ENCODE measurements at regions not wholly inside any gene's neighbourhood (a gene's known extent, or its start where the extent isn't known, plus 50 kb on each side); places are given as distances from the start of the nearest gene placed in this dataset.

DNA sequence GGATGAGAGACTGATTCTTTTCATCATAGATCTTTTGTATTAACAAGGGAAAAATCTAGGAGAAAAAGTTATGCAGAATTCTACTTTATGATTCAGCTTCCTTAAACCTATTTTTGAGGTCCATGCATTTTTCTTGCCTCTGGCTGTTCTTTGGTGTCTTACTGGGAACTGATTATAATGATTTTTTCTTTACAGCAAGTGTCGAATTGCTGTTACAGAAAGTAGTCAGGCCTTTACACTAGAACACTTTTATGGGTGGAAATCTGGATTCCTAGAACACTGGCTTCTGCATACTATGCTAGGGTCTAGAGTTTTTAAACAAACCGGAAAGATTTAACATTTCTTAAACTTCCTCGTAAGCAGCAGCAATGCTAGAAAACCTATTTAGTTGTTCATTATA is 302.6 kb downstream of the NUP35 start:
- Histone ChIP-seq H3K9me3 (no peaks in the 10 kb centered on the region), H3K4me3 (no peak overlapping the region), H3K27me3 (no peaks in the 10 kb centered on the region), H3K27ac (no peak overlapping the region), H3K4me1 (no peaks in the 10 kb centered on the region), H3K36me3 (no peaks in the 10 kb centered on the region)
- intact Hi-C loops (cut with DNase I) = no loop called here
- DNase-seq (ENCODE audit: extremely low spot score in 2 of 2) = no peak
- TF ChIP-seq POLR2AphosphoS5 (IDR thresholded peaks at IDR 0.05; ENCODE audit: insufficient read depth in 1 of 2, low read depth in 1 of 2) (no peak), POLR2A (IDR thresholded peaks at IDR 0.05) (no peak)
- TF ChIP-seq, protein P1, sequence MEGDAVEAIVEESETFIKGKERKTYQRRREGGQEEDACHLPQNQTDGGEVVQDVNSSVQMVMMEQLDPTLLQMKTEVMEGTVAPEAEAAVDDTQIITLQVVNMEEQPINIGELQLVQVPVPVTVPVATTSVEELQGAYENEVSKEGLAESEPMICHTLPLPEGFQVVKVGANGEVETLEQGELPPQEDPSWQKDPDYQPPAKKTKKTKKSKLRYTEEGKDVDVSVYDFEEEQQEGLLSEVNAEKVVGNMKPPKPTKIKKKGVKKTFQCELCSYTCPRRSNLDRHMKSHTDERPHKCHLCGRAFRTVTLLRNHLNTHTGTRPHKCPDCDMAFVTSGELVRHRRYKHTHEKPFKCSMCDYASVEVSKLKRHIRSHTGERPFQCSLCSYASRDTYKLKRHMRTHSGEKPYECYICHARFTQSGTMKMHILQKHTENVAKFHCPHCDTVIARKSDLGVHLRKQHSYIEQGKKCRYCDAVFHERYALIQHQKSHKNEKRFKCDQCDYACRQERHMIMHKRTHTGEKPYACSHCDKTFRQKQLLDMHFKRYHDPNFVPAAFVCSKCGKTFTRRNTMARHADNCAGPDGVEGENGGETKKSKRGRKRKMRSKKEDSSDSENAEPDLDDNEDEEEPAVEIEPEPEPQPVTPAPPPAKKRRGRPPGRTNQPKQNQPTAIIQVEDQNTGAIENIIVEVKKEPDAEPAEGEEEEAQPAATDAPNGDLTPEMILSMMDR (IDR thresholded peaks at IDR 0.05) = no peak

DNA sequence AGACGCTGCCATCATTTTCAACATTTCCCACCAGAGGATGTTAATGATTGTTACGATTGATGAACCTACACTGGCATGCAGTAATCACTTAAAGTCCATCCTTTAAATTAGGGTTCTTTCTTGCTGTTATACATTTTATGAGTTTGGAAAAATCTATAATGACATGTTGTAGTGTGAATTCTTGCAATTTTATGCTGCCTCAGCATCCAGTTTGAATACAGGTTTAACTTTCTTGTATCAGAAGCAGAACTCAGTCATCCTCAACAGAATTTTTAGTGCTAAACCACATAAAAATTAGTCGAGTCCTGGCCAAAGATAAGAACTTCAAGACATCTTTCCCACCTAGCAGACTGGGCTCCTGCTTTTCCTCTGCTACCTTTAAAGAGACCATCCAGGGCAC is 303.3 kb downstream of the NUP35 start:
- H3K36me3 ChIP-seq = no peaks in the 10 kb centered on the region
- TF ChIP-seq POLR2A (IDR thresholded peaks at IDR 0.05) (no peak), POLR2AphosphoS5 (IDR thresholded peaks at IDR 0.05; ENCODE audit: insufficient read depth in 1 of 2, low read depth in 1 of 2) (no peak)
- TF ChIP-seq, protein P1 (IDR thresholded peaks at IDR 0.05) = no peak
- no peak for DNase-seq (ENCODE audit: extremely low spot score in 2 of 2)
- no peak overlapping the region for H3K27ac ChIP-seq
- no peak overlapping the region for H3K4me3 ChIP-seq
- intact Hi-C loops (cut with DNase I) = no loop called here
- no peaks in the 10 kb centered on the region for H3K27me3 ChIP-seq
- no peaks in the 10 kb centered on the region for H3K9me3 ChIP-seq
- no peaks in the 10 kb centered on the region for H3K4me1 ChIP-seq

DNA sequence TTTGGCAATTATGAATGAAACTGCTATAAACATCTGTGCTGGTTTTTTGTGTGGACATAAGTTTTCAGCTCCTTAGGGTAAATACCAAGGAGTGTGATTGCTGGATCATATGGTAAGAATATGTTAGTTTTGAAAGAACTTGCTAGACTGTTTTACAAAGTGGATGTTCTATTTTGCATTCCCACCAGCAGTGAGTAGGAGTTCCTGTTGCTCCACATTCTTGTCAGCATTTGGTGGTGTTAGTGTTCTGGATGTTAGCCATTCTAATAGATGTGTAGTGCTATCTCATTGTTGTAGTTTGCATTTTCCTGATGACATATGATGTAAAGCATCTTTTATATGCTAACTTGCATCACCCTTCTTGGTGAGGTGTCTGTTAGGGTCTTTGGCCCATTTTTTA is 304.6 kb downstream of the NUP35 start:
- H3K4me1 ChIP-seq = no peaks in the 10 kb centered on the region
- DNase-seq (ENCODE audit: extremely low spot score in 2 of 2) = no peak
- TF ChIP-seq POLR2AphosphoS5 (IDR thresholded peaks at IDR 0.05; ENCODE audit: insufficient read depth in 1 of 2, low read depth in 1 of 2) = no peak
- TF ChIP-seq POLR2A (IDR thresholded peaks at IDR 0.05) = no peak
- TF ChIP-seq, protein P1 (IDR thresholded peaks at IDR 0.05) = no peak
- H3K27ac ChIP-seq = no peak overlapping the region
- no peak overlapping the region for H3K4me3 ChIP-seq
- intact Hi-C loops (cut with DNase I) = no loop called here
- H3K9me3 ChIP-seq = no peaks in the 10 kb centered on the region
- H3K27me3 ChIP-seq = no peaks in the 10 kb centered on the region
- H3K36me3 ChIP-seq = no peaks in the 10 kb centered on the region

DNA sequence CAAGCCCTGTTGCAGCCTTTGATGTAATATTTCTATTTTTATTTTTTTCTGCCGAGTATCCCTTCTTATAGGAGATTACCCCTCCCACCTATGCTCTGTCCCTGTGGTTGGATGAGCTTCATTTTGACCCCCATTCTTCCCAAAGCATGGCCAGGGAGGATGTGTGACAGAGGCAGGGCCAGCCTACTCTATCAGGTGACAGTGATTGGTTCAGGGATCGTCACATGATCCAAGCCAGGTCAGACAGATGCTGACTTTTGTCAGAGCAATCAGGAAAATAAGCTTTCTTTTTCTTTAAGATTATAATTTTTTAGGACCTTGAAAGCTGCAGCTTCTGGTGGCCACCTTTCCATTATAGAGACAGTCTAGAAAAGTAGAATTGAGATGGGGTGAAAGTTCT is 314.3 kb downstream of the NUP35 start:
- no peak for DNase-seq (ENCODE audit: extremely low spot score in 2 of 2)
- intact Hi-C loops (cut with DNase I) = no loop called here

DNA sequence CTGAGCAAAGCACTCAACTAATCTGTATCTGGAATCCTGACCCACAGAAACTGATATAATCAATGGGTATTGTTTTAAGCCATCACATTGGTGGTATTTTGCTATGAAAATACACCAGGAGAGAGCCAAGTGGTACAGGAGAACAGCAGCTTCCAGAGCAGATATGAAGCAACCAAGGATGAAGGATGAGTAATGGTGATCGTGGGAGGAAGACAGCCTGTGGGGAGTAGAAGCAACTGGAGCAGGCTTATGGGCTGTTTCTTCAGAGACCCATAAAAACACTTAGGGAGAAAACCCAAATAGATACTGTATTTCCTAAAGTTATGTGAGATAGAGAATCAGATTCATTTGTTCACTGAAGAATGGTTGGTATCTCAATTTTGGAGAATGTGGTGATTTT is 330.8 kb downstream of the NUP35 start:
- no peak for TF ChIP-seq POLR2A (IDR thresholded peaks at IDR 0.05)
- TF ChIP-seq, protein P1 (IDR thresholded peaks at IDR 0.05) = no peak
- TF ChIP-seq POLR2AphosphoS5 (IDR thresholded peaks at IDR 0.05; ENCODE audit: insufficient read depth in 1 of 2, low read depth in 1 of 2) = no peak
- Histone ChIP-seq H3K4me3 (no peak overlapping the region), H3K9me3 (no peaks in the 10 kb centered on the region), H3K27ac (no peak overlapping the region), H3K36me3 (no peaks in the 10 kb centered on the region), H3K27me3 (no peaks in the 10 kb centered on the region), H3K4me1 (no peaks in the 10 kb centered on the region)
- no peak for DNase-seq (ENCODE audit: extremely low spot score in 2 of 2)
- intact Hi-C loops (cut with DNase I) = no loop called here

More for the DNA sequence above, 314.3 kb downstream of the NUP35 start:
- no peaks in the 10 kb centered on the region for H3K36me3 ChIP-seq
- no peaks in the 10 kb centered on the region for H3K9me3 ChIP-seq
- no peak for TF ChIP-seq POLR2A (IDR thresholded peaks at IDR 0.05)
- TF ChIP-seq, protein P1 (IDR thresholded peaks at IDR 0.05) = no peak
- no peak for TF ChIP-seq POLR2AphosphoS5 (IDR thresholded peaks at IDR 0.05; ENCODE audit: insufficient read depth in 1 of 2, low read depth in 1 of 2)
- H3K4me1 ChIP-seq = no peaks in the 10 kb centered on the region
- no peak overlapping the region for H3K27ac ChIP-seq
- H3K4me3 ChIP-seq = no peak overlapping the region
- H3K27me3 ChIP-seq = no peaks in the 10 kb centered on the region

All from vagina (tissue), 2 donors.